NCI-H2171 (cell line): ENCODE measurements at regions not wholly inside any gene's neighbourhood (a gene's known extent, or its start where the extent isn't known, plus 50 kb on each side); places are given as distances from the start of the nearest gene placed in this dataset.
"Not testable (repeated sequence)": the region's sequence is repeated elsewhere in the genome, so short reads cannot be mapped to it uniquely, and the experiment has no call there.

Experiments used
- DNase-seq: peaks from one replicate; lab custom pipeline; 2025; lab: John Stamatoyannopoulos, UW

- no peak for DNase-seq
Measured at GRCh38 chr4:148649652-148650331, 207.6 kb upstream of the NR3C2 start.

GRCh38 chr4:148643851-148644250, 201.6 kb upstream of the NR3C2 start:
- no peak for DNase-seq

GRCh38 chr4:148642907-148643306, 200.7 kb upstream of the NR3C2 start:
- no peak for DNase-seq

- DNase-seq = not testable (repeated sequence)
Measured at GRCh38 chr4:148638079-148638478, 195.9 kb upstream of the NR3C2 start.

- DNase-seq = not testable (repeated sequence)
Measured at GRCh38 chr4:148637453-148637852, 195.2 kb upstream of the NR3C2 start.

- DNase-seq = no peak
Measured at GRCh38 chr4:148634476-148634875, 192.3 kb upstream of the NR3C2 start.

- DNase-seq = no peak
Measured at GRCh38 chr4:148633720-148634119, 191.5 kb upstream of the NR3C2 start.

GRCh38 chr4:148632476-148632875, 190.3 kb upstream of the NR3C2 start:
- no peak for DNase-seq

- no peak for DNase-seq
Measured at GRCh38 chr4:148630051-148630450, 187.8 kb upstream of the NR3C2 start.

- no peak for DNase-seq
Measured at GRCh38 chr4:148618856-148619255, 176.6 kb upstream of the NR3C2 start.

- no peak for DNase-seq
Measured at GRCh38 chr4:148608968-148609367, 166.8 kb upstream of the NR3C2 start.

GRCh38 chr4:148598418-148599207, 156.4 kb upstream of the NR3C2 start:
- DNase-seq = not testable (repeated sequence)

GRCh38 chr4:148589182-148589581, 147.0 kb upstream of the NR3C2 start:
- DNase-seq = no peak

- DNase-seq = no peak
Measured at GRCh38 chr4:148575577-148575976, 133.4 kb upstream of the NR3C2 start.

- DNase-seq = no peak
Measured at GRCh38 chr4:148574911-148575310, 132.7 kb upstream of the NR3C2 start.

- no peak for DNase-seq
Measured at GRCh38 chr4:148574502-148574901, 132.3 kb upstream of the NR3C2 start.

- DNase-seq = no peak
Measured at GRCh38 chr4:148574066-148574465, 131.9 kb upstream of the NR3C2 start.

- DNase-seq = no peak
Measured at GRCh38 chr4:148573296-148573695, 131.1 kb upstream of the NR3C2 start.

- DNase-seq = no peak
Measured at GRCh38 chr4:148565801-148566200, 123.6 kb upstream of the NR3C2 start.

GRCh38 chr4:148563684-148564083, 121.5 kb upstream of the NR3C2 start:
- DNase-seq = no peak

- DNase-seq = no peak
Measured at GRCh38 chr4:148561467-148561866, 119.3 kb upstream of the NR3C2 start.

GRCh38 chr4:148557793-148558192, 115.6 kb upstream of the NR3C2 start:
- no peak for DNase-seq

- DNase-seq = no peak
Measured at GRCh38 chr4:148550788-148551187, 108.6 kb upstream of the NR3C2 start.
